Muscle of leg (tissue), 3 donors: ENCODE measurements at regions not wholly inside any gene's neighbourhood (a gene's known extent, or its start where the extent isn't known, plus 50 kb on each side); places are given as distances from the start of the nearest gene placed in this dataset.

Experiments
- DNase-seq: peaks from one replicate; pipeline ENCODE4 v3.0.0; 2013
- H3K27ac ChIP-seq: one replicate; pipeline ENCODE4 v1.5.1; 2013; ENCODE audit warnings: mild to moderate bottlenecking, low read length, control low read depth
- H3K27me3 ChIP-seq: one replicate; pipeline ENCODE4 v1.6.1; 2013; ENCODE audit warnings: low read length; ENCODE audit not compliant: control insufficient read depth, insufficient read depth
- H3K36me3 ChIP-seq: one replicate; pipeline ENCODE4 v1.6.1; 2013; ENCODE audit warnings: low read length; ENCODE audit not compliant: control insufficient read depth, insufficient read depth
- H3K4me1 ChIP-seq: one replicate; pipeline ENCODE4 v1.6.1; 2013; ENCODE audit warnings: low read length; ENCODE audit not compliant: control insufficient read depth, insufficient read depth
- H3K4me3 ChIP-seq: one replicate; pipeline ENCODE4 v1.5.1; 2013; ENCODE audit warnings: low read length, control low read depth
- H3K9me3 ChIP-seq: replicated peaks from 2 replicates; pipeline ENCODE4 v1.6.1; 2013; ENCODE audit warnings: low read depth, low read length; ENCODE audit not compliant: control insufficient read depth
- WGBS: methylation state at CpG from one replicate; pipeline ENCODE4 v1.1.5; 2013; ENCODE audit warnings: missing lambda C conversion rate; ENCODE audit not compliant: insufficient coverage; 5-methylcytosine and 5-hydroxymethylcytosine counted together

DNA sequence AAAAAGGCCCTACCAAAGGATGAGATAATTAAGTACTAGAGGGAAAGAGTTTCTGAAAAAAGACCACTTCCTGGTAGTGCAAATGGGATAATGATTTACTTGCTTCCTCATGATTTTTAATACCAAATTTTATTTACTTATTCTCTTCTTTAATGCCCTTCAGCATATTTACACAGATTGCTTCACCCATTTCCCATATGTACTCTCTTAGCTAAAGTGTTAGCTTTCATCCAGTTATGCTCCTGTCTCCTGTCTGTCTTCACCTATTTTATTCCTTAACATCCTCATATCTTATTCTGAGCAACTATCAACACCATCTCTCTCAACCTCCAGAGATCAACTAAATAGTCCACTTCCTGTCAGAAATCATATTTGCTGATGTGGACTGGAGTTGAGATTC, 183.2 kb upstream of the HS3ST1 start:
- DNase-seq, result no peak
- Histone ChIP-seq H3K9me3 (no peaks in the 10 kb centered on the region), H3K27ac (no peak overlapping the region), H3K4me1 (no peaks in the 10 kb centered on the region), H3K36me3 (no peaks in the 10 kb centered on the region), H3K27me3 (no peaks in the 10 kb centered on the region), H3K4me3 (no peak overlapping the region)

DNA sequence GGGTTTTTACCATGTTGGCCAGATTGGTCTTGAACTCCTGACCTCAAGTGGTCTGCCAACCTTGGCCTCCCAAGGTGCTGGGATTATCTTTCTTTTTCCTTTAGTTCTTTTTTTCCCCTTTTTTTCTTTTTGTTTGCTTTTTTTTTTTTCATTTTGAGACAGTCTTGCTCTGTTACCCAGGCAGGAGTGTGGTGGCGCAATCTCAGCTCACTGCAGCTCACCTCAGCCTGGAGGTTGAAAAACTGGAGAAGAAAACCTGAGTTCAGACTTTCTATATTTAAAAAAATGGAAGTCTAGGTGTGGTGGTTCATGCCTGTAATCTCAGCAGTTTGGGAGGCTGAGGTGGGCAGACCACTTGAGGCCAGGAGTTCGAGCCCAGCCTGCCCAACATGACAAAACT, 181.1 kb upstream of the HS3ST1 start:
- no peaks in the 10 kb centered on the region for H3K4me1 ChIP-seq
- H3K4me3 ChIP-seq, result no peak overlapping the region
- no peak for DNase-seq
- WGBS, result no CpG with 5 or more reads among the region's 2 CpGs
- no peak overlapping the region for H3K27ac ChIP-seq
- no peaks in the 10 kb centered on the region for H3K27me3 ChIP-seq
- no peaks in the 10 kb centered on the region for H3K9me3 ChIP-seq
- H3K36me3 ChIP-seq, result no peaks in the 10 kb centered on the region

DNA sequence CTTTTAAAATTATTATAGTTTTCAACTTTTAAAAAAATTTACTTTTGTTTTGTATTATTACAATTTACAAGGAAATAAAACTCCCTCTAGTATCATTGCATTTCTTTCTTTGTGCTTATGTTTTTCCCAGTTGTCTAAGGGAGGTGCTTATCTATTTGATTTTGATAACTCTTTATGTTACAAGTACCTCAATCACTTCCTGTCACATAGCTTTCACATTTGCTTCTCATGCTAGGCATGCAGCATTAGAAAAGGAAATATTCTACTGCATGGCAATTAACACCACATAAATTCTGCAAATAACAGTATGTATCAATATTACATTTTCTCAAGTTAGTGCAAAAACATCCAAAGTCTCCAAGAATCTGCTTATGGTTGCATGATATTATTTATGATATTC, 180.3 kb upstream of the HS3ST1 start:
- Histone ChIP-seq H3K27ac (no peak overlapping the region), H3K27me3 (no peaks in the 10 kb centered on the region), H3K9me3 (no peaks in the 10 kb centered on the region), H3K4me1 (no peaks in the 10 kb centered on the region), H3K4me3 (no peak overlapping the region), H3K36me3 (no peaks in the 10 kb centered on the region)
- no peak for DNase-seq

DNA sequence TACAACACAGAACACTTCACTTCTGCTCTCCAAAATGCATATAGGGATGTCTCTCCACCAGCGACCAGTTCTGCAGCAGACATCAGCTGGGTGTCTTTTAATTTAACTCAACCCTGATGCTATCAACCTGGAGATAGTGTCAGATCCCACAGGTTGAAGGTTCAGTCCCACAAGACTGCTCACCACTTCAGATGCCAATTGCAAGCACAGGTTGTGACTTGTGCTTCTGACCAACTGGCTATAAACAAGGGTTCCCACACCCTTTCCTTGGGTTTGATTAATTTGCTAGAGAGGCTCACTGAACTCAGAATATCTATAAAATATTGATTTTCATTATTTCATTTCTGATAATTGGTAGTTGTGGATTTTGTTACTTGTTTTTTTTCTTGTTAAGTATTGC, 177.4 kb upstream of the HS3ST1 start:
- 57% methylated on average over 1 of the region's 1 CpG for WGBS
- Histone ChIP-seq H3K27me3 (no peaks in the 10 kb centered on the region), H3K27ac (no peak overlapping the region), H3K36me3 (no peaks in the 10 kb centered on the region), H3K4me3 (no peak overlapping the region), H3K4me1 (no peaks in the 10 kb centered on the region), H3K9me3 (no peaks in the 10 kb centered on the region)
- DNase-seq, result no peak

DNA sequence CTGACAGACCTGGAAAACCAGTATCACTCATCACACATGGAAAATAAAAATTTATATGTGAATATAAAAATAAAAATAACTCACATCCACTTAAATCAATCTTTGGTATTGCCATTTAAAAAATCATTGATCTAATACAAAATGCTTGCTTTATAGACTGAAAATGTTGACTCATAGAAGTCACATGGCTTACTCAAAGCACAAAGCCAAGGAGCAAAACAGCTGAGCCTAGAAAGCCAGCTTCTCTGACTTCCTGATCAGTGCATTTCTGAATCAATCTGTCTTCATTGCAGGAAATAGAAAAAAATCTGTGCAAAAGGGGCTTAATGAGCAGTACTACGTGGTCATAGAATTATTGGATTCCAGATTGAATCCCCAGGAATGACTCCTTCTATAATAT, 176.9 kb upstream of the HS3ST1 start:
- no peaks in the 10 kb centered on the region for H3K36me3 ChIP-seq
- no peak overlapping the region for H3K4me3 ChIP-seq
- no peaks in the 10 kb centered on the region for H3K27me3 ChIP-seq
- no peaks in the 10 kb centered on the region for H3K4me1 ChIP-seq
- H3K9me3 ChIP-seq, result no peaks in the 10 kb centered on the region
- WGBS, result no CpG with 5 or more reads among the region's 1 CpG
- peak; percentile 32 for DNase-seq
- H3K27ac ChIP-seq, result no peak overlapping the region

DNA sequence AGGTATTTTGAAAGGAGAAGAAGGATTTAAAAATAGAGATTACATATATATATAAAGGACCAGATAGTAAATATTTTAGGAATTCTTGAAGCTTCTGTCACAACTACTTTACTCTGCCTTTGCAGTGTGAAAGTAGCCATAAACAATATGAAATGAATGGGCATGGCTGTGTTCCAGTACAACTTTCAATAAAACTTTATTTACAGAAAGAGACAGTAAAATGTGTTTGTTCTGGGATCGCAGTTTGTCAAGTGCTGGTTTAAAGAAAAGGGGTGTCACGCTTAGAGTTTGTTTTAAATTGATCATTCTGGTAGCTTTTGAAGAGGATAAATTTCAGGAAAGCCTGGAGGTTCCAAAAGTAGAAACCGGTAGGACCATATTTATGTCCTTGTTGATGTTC, 176.1 kb upstream of the HS3ST1 start:
- H3K36me3 ChIP-seq, result no peaks in the 10 kb centered on the region
- no peak overlapping the region for H3K4me3 ChIP-seq
- H3K9me3 ChIP-seq, result no peaks in the 10 kb centered on the region
- H3K27me3 ChIP-seq, result no peaks in the 10 kb centered on the region
- 80% methylated on average over 2 of the region's 3 CpGs for WGBS
- no peaks in the 10 kb centered on the region for H3K4me1 ChIP-seq
- DNase-seq, result no peak
- H3K27ac ChIP-seq, result no peak overlapping the region

DNA sequence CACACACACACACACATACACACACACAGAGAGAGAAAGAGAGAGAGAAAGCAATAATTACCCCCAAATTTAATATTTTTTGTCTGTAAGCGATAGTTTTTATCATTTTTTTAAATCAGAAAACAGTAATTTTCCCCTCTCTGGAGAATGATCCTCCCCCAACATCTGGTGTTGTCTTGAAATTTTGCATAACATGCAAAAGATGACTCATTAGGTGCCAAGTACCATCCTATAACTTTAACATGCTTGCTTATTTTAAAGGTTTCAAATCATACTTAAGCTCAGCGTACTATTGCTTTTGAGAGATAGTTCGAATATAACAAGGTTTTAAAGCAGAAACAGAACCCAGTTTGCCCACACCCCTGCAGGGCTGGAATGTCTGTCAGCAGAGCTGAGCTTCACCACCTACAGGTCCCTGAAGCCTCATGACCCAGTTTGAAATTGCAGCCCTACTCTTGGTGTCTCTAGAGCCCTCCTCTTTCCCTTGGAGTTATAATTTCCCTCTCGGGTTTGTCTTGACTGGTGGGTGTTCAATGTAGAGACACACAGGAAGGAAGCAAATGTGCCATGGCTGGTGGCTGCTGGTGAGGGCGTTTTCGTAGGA, 175.0 kb upstream of the HS3ST1 start:
- Histone ChIP-seq H3K4me3 (no peak overlapping the region), H3K9me3 (no peaks in the 10 kb centered on the region), H3K27me3 (no peaks in the 10 kb centered on the region), H3K4me1 (no peaks in the 10 kb centered on the region), H3K27ac (no peak overlapping the region), H3K36me3 (no peaks in the 10 kb centered on the region)
- DNase-seq, result no peak
- WGBS, result 67% methylated on average over 2 of the region's 6 CpGs

DNA sequence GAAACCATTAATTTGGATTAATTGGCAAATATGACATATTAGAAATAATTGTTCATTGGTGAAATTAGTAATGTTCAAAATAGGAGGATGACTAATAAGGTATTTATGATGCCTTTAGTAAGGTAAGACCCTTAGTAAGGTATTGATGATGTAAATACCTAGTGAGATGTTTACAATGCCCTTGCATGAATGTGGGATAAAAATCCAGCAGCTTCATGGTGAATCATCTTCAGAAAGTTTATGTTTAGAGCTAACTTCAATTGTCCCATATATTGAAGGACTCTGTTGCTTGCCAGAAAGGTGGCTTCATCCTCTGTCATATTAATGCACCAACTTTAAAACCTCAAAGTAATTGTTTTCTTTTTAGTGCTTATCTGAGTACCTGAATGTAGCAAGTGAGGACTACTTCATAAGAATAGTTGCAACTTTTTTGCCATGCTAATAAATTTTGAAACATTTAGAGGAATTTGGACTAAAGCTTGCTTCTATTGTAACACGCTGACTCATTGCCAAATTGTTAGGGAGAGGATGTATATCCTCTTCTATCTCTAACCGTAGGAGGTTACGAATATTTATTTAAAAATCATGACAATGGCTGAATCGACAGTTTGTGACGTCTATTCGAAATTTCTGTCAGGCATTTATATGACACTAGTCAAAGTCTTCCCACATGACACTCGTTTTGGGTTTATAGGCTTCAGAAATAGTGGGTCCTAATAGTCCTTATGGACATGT, 174.1 kb upstream of the HS3ST1 start:
- H3K4me3 ChIP-seq, result no peak overlapping the region
- H3K36me3 ChIP-seq, result no peaks in the 10 kb centered on the region
- no peaks in the 10 kb centered on the region for H3K9me3 ChIP-seq
- DNase-seq, result no peak
- no peak overlapping the region for H3K27ac ChIP-seq
- no CpG with 5 or more reads among the region's 7 CpGs for WGBS
- no peaks in the 10 kb centered on the region for H3K4me1 ChIP-seq
- H3K27me3 ChIP-seq, result no peaks in the 10 kb centered on the region

DNA sequence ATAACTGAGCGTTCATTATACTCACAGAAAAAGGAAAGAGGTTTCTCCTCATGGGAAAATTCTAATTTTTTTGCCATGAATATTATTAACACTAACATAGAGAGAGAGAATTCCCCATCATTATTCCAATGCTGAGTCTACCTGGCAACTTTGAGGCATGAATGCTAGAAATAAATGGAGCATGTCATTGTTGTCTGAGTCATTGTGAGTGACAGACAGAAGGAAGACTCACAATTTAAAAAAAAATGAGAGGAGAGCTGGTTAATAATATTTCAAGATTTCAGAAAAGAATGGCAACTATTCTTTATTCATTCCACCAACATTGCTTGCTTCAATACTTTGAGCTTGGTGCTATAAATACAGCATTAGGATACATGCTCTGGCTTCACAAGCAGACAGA, 170.4 kb upstream of the HS3ST1 start:
- H3K4me3 ChIP-seq, result no peak overlapping the region
- no peaks in the 10 kb centered on the region for H3K4me1 ChIP-seq
- no peaks in the 10 kb centered on the region for H3K36me3 ChIP-seq
- no peak for DNase-seq
- no peaks in the 10 kb centered on the region for H3K9me3 ChIP-seq
- H3K27me3 ChIP-seq, result no peaks in the 10 kb centered on the region
- H3K27ac ChIP-seq, result no peak overlapping the region
- no CpG with 5 or more reads among the region's 1 CpG for WGBS

DNA sequence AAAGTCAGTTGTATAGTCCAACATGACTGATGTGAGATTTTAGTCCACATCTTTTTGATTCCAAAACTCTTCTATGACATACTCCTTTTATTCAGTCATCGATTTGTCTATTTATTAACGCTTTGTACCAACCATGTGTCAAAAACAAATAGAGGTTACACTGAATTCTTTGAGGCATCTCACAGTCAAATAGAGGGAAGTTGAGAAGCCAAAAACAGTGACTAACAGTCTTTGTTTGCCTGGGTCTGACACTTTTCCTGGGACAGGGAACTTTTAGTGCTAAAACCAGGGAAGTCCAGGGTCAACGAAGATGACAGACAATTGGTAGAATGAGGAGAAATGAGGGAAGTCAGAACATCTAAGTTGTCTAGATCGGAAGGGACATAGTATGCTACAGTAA, 169.9 kb upstream of the HS3ST1 start:
- no peaks in the 10 kb centered on the region for H3K27me3 ChIP-seq
- no peak overlapping the region for H3K4me3 ChIP-seq
- H3K9me3 ChIP-seq, result no peaks in the 10 kb centered on the region
- DNase-seq, result no peak
- 60% methylated on average over 1 of the region's 4 CpGs for WGBS
- H3K4me1 ChIP-seq, result no peaks in the 10 kb centered on the region
- no peaks in the 10 kb centered on the region for H3K36me3 ChIP-seq
- H3K27ac ChIP-seq, result no peak overlapping the region

DNA sequence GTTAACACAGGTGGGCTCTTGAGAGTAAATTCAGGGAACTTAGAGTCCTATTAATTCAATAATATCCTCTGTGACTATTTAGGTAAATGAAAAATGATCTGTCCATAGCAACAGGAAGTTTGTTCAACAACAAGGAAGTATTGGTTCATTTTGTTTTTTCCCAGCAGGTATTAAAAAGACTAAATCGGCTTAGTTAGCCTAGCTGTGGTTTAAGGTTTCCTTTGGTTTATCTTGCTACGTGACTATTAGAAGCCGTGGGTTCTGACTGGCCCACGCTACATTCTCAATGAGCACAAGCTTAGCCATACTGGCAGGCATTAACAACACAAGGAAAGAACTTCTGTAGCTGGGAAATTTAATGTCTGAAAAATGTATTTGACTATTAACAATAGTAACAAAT, 168.8 kb upstream of the HS3ST1 start:
- Histone ChIP-seq H3K9me3 (no peaks in the 10 kb centered on the region), H3K27ac (no peak overlapping the region), H3K4me3 (no peak overlapping the region), H3K27me3 (no peaks in the 10 kb centered on the region), H3K4me1 (no peaks in the 10 kb centered on the region), H3K36me3 (no peaks in the 10 kb centered on the region)
- no peak for DNase-seq
- WGBS, result no CpG with 5 or more reads among the region's 4 CpGs
